ENCODE measurements at regions not wholly inside any gene's neighbourhood (a gene's known extent, or its start where the extent isn't known, plus 50 kb on each side); places are given as distances from the start of the nearest gene placed in this dataset.
"Not testable (repeated sequence)": the region's sequence is repeated elsewhere in the genome, so short reads cannot be mapped to it uniquely, and the experiment has no call there.

- not testable (repeated sequence) for H3K4me3 ChIP-seq; H3K9me2 ChIP-seq (ENCODE audit: insufficient read depth); H3K4me1 Mint-ChIP-seq; H3K79me2 ChIP-seq (replicated peaks; ENCODE audit: insufficient read depth); H3K27ac Mint-ChIP-seq; H3K36me3 ChIP-seq (ENCODE audit: insufficient read depth); H3K4me1 ChIP-seq (ENCODE audit: insufficient read depth); H3F3A ChIP-seq (replicated peaks; ENCODE audit: low read depth); H3K27me3 ChIP-seq (ENCODE audit: insufficient read depth); DNase-seq (ENCODE audit: low spot score); H4K20me1 ChIP-seq (replicated peaks; ENCODE audit: insufficient read depth); H2AFZ ChIP-seq; H3K4me2 ChIP-seq; H3K27ac ChIP-seq (ENCODE audit: low read depth); H3K4me3 Mint-ChIP-seq; ATAC-seq
- peaks cover 19% of the 10 kb centered on the region for H3K27me3 Mint-ChIP-seq (ENCODE audit: insufficient read depth, low read depth, poor library complexity)
- H3K36me3 Mint-ChIP-seq (ENCODE audit: low read depth), result peaks cover 66% of the 10 kb centered on the region
- H3K9me3 Mint-ChIP-seq, result peaks cover 89% of the 10 kb centered on the region
These were observed 1848.2 kb upstream of the DEFB115 start for GRCh38 chr20:29409160-29409689.

GRCh38 chr20:29409833-29410805, 1847.3 kb upstream of the DEFB115 start:
- H3K4me3 Mint-ChIP-seq, result no peak overlapping the region
- Histone ChIP-seq H2AFZ (no peak overlapping the region), H3K79me2 (replicated peaks; ENCODE audit: insufficient read depth) (no peaks in the 10 kb centered on the region), H4K20me1 (replicated peaks; ENCODE audit: insufficient read depth) (no peaks in the 10 kb centered on the region), H3K4me3 (no peak overlapping the region), H3K36me3 (ENCODE audit: insufficient read depth) (no peaks in the 10 kb centered on the region), H3K9me2 (ENCODE audit: insufficient read depth) (no peaks in the 10 kb centered on the region), H3K4me1 (ENCODE audit: insufficient read depth) (no peaks in the 10 kb centered on the region), H3K27ac (ENCODE audit: low read depth) (no peak overlapping the region), H3F3A (replicated peaks; ENCODE audit: low read depth) (no peaks in the 10 kb centered on the region), H3K4me2 (no peak overlapping the region), H3K27me3 (ENCODE audit: insufficient read depth) (no peaks in the 10 kb centered on the region)
- H3K27me3 Mint-ChIP-seq (ENCODE audit: insufficient read depth, low read depth, poor library complexity), result peaks cover 17% of the 10 kb centered on the region
- TF ChIP-seq CTCF (conservative IDR thresholded peaks at IDR 0.05; ENCODE audit: low read depth in 2 of 2), result no peak
- no peak for TF ChIP-seq POLR2AphosphoS5 (IDR thresholded peaks at IDR 0.05; ENCODE audit: low read depth)
- no peak for TF ChIP-seq NANOG (IDR thresholded peaks at IDR 0.05; ENCODE audit: borderline replicate concordance)
- TF ChIP-seq CREB1 (CRISPR knock-in tag; IDR thresholded peaks at IDR 0.05; ENCODE audit: low read depth), result no peak
- TF ChIP-seq ZNF114 (CRISPR knock-in tag; IDR thresholded peaks at IDR 0.05), result no peak
- no peak for TF ChIP-seq ZNF462 (CRISPR knock-in tag; IDR thresholded peaks at IDR 0.05)
- no peak for TF ChIP-seq ETS1 (IDR thresholded peaks at IDR 0.05)
- no peak for TF ChIP-seq ZNF331 (CRISPR knock-in tag; IDR thresholded peaks at IDR 0.05; ENCODE audit: low read depth)
- no peak for TF ChIP-seq EZH2 (IDR thresholded peaks at IDR 0.05; ENCODE audit: low read depth, unreplicated experiment)
- no peak for TF ChIP-seq JUNB (IDR thresholded peaks at IDR 0.05; ENCODE audit: unreplicated experiment)
- peaks cover 88% of the 10 kb centered on the region for H3K9me3 Mint-ChIP-seq
- H3K36me3 Mint-ChIP-seq (ENCODE audit: low read depth), result peaks cover 60% of the 10 kb centered on the region
- H3K27ac Mint-ChIP-seq, result no peak overlapping the region
- ATAC-seq (no peak), DNase-seq (ENCODE audit: low spot score) (no peak)
- H3K4me1 Mint-ChIP-seq, result no peaks in the 10 kb centered on the region; the same call in 2 of the 3 replicates
